GM19452 (cell line): ENCODE measurements at regions not wholly inside any gene's neighbourhood (a gene's known extent, or its start where the extent isn't known, plus 50 kb on each side); places are given as distances from the start of the nearest gene placed in this dataset.
"Not testable (repeated sequence)": the region's sequence is repeated elsewhere in the genome, so short reads cannot be mapped to it uniquely, and the experiment has no call there.

ENCODE experiments used
- ATAC-seq: cut with Tn5 transposase; IDR thresholded peaks from one replicate; pipeline ENCODE4 v1.9.1; 2021; ENCODE audit not compliant: unreplicated experiment

GRCh38 chr10:33794460-33794859 is 460.0 kb upstream of the NRP1 start:
- ATAC-seq: no peak

DNA sequence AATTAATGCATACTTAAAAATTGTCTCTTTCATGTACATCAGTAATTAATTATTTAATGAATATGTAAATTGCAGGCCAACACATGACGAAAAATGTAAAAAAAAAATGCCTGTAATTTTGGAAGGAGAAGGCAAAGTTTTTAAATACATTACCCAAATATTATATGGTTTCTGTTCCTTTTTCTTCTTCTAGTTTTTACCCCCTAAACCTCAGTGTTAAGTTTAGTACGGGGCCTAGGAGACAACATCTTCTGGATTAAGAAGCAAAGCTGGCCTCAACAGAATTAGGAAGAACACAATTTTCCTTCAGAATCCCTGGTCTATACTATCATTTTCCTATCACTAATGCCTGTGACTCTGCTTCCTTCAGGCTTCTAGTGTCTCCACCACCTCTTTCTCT is 459.3 kb upstream of the NRP1 start:
- no peak for ATAC-seq

- no peak for ATAC-seq
These were observed 456.8 kb upstream of the NRP1 start for GRCh38 chr10:33791272-33791660.

GRCh38 chr10:33790521-33791271 is 456.2 kb upstream of the NRP1 start:
- ATAC-seq: no peak

DNA sequence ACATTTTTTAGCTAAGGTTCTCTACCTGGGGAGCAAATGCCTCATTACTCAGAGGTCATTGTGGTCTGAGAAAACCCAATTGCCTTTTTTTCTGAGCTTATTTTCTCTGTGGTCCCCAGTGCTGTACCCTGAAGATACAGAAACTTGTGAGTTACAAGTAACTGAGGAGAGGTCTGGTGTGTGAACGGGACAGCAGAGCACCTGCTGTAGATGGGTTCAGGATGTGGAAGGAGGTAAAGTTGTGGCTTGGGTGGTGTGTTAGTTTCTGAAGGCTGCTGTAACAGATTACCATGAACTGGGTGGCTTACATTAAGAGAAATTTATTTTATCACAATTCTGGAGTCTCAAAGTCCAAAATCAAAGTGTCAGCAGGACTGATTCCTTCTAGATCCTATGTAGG is 449.1 kb upstream of the NRP1 start:
- ATAC-seq: no peak

- ATAC-seq: no peak
These were observed 448.6 kb upstream of the NRP1 start for GRCh38 chr10:33783078-33783477.

DNA sequence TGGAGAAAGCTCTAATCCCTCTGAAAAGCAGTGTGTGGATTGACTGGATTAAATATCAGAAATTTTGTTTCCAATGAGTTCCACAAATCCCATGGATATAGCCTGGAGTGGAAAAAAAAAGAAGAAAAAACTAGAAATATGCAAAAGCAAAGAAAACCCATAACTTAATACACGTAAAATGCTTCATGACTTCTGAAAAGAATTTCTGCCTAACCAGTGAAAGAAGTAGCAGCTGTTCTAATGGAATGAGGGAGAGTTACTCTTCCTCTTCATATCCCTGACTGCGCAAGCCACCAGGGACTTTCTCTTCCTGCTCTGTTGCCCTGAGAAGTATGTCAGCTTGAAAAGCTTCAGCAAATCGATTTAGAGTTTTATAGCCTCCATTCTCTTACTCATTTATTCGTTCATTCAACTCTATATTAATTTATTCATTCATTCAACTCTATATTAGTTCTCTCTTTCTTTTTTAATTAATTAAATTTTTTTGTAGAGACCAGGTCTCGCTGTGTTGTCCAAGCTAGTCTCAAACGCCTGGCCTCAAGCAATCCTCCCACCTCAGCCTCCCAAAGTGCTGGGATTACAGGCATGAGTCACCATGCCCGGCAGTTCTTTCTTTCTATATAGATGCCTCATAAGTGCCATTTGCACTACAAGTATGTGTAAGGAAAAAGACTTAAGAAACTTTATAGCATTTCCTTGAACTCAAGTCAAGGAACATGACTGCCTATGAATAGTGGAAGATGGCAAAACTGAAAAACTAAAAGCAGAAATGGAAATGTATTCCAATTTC is 447.3 kb upstream of the NRP1 start:
- no peak for ATAC-seq

DNA sequence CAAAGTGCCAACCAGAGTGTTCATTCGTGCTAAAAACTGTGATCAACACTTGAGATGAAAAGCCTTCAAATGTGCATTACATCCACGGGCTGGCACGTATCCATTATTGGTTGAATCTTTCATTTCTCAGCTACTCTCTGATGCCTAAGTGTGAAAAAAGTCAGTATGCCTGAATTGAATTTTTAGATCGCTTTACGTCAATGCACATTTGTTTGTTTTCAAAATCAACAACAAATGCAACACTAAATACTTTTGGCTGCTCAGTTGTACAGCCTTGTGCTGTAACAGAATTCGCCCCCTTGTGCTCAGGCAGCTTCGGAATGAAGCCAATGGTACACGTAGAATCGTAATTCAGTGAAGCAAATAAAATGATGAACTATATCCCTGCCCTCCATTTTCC is 446.5 kb upstream of the NRP1 start:
- ATAC-seq: no peak

GRCh38 chr10:33777223-33777622 is 442.8 kb upstream of the NRP1 start:
- no peak for ATAC-seq

DNA sequence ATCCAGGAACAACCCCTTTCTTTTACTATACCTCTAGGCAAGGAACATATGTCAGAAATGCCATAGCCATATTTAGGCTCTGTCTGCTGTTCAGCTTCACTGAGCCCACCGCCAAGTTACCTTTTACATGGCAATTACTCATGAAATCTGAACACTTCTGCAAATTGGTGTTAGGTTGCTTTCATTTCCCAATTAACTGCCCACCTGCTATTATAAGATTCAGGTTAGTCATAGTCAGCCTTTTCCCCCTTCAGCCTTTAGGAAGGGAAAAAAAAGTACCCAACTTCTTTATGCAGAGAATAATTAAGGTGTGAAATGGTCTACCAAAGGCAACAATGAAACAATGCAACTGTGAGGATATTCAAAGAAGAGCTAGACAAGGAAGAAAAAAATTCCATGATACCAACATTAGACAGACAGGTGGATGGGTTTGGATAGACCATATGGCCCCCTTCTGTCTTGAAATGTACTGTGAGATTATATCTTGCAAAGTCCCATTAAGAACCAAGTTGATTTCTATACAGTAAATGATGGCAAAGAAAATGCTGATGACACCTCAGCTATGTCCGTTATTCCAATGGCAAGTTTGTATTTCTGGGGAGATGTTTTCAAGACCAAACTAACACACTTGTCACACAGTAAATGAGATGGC is 442.1 kb upstream of the NRP1 start:
- ATAC-seq: no peak

DNA sequence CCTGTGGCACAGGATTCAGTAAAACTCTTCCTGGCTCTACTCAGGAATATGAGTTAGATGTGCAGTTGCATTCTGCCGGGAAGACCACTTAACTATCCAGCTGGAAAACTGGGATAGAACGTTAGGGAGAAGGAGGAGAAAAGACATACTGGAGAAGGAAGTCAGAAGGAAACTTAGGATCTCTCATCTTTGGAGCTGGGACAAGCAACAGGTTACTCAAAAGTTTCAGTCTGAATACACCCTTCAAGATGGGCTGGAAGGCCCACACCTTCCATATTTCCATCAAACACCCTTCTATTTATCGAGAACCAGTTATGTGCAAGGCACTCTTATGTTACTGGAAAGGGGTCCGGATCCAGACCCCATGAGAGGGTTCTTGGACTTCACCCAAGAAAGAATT is 440.4 kb upstream of the NRP1 start:
- ATAC-seq: no peak

GRCh38 chr10:33773886-33774480 is 439.5 kb upstream of the NRP1 start:
- no peak for ATAC-seq

- ATAC-seq: no peak
These were observed 438.7 kb upstream of the NRP1 start for GRCh38 chr10:33773253-33773573.

GRCh38 chr10:33772370-33773252 is 438.1 kb upstream of the NRP1 start:
- no peak for ATAC-seq

DNA sequence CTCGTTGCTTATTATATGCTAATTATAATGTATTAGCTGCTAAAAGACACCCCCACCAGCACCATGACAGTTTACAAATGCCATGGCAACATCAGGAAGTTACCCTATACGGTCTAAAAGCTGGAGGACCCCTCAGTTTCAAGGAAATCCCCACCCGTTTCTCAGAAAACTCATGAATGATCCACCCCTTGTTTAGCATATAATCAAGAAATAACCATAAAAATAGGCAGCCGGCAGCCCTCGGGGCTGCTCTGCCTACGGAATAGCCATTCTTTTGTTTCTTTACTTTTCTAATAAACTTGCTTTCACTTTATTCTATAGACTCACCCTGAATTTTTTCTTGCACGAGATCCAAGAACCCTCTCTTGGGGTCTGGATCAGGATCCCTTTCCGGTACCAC is 437.4 kb upstream of the NRP1 start:
- not testable (repeated sequence) for ATAC-seq

DNA sequence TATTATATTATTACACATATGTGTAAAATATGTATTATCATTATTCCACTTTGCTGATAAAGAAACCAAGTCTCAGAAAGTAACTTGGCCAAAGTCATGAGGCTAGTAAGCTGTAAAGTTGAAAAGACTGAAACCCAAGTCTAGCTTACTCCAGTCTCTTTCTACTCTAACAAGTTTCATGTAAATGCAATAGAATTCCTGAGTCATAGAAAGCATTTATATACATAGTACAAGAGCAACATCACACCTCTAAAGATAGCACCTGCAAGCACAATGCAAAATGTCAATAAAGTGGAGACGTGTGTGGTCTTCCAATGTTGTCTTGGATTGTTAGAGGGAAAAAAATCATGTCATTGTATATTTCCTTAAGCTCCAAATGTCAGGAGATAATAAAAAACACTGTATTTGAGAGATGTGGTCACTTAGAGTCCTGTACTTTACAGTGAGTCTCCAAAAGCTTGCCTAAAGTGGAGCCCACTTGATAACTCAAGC is 430.3 kb upstream of the NRP1 start:
- ATAC-seq: no peak

DNA sequence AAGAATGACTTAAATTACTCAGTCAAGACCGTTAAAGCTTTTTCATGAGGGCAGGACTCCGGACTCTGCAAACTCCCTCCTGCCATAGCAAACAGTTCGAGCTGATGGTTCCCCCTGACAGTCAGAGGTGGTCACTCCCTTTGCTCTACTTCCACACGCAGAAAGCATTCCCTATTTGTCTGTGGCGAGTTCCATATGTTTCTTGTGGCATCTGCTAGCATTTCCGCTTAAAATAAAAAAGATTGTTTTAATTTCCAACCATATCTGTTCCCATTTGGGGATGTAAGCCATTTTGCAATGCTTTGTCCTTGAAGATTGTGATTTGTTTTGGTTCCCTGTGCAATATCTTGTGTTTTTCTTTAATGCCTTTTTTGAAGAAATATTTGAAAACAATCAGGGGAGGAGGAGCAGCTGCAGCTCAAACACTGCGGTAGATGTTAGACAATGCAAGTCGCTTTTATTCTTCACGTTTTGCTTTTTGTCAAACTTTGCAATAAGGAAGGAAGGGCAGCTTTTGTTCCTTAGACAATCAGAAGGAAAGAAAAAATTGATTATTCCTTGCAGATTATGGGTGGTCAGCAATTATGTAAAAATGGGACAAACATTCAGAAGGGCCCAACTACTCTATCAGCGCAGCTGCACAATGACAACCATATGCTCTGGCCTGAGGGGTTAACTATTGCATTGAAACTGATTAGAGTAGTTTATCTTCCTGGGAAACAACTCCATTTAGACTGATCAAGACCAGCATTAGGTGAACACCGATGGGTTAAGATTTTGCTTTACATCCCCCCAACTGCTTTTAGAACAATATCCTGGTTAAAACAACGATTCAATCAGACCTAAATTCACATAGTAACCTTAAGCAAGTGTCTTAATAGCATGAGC is 425.8 kb upstream of the NRP1 start:
- no peak for ATAC-seq

GRCh38 chr10:33759191-33759590 is 424.7 kb upstream of the NRP1 start:
- ATAC-seq: no peak

GRCh38 chr10:33758299-33758698 is 423.8 kb upstream of the NRP1 start:
- no peak for ATAC-seq

DNA sequence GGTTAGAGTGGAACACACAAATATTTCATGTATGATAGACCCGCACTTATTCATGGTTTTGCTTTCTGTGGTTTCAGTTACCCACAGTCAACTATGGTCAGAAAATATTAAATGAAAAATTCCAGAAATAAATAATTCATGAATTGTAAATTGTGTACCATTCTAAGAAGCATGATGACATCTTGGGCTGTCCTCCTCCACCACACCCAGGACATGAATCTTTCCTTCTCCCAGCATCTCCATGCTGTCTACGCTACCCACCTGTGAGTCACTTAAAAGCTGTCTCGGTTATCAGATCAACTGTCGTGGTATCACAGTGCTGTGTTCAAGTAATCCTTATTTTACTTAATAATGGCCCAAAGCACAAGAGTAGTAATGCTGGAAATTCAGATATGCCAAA is 419.6 kb upstream of the NRP1 start:
- no peak for ATAC-seq
